Hematopoietic multipotent progenitor cell treated with erythropoietin and hydrocortisone succinate and interleukin-3 and kit ligand, for 15 days (in vitro differentiated cells): ENCODE measurements at regions not wholly inside any gene's neighbourhood (a gene's known extent, or its start where the extent isn't known, plus 50 kb on each side); places are given as distances from the start of the nearest gene placed in this dataset.
"Not testable (repeated sequence)": the region's sequence is repeated elsewhere in the genome, so short reads cannot be mapped to it uniquely, and the experiment has no call there.

Experiments
- DNase-seq: peaks from one replicate; pipeline ENCODE4 v3.0.0-alpha.2; 2015; ENCODE audit warnings: low spot score

- no peak for DNase-seq
Measured at GRCh38 chr6:6812427-6812826, 223.9 kb downstream of the LY86 start.

GRCh38 chr6:6815732-6816131 is 227.2 kb downstream of the LY86 start:
- DNase-seq, result no peak

GRCh38 chr6:6816716-6817115 is 228.2 kb downstream of the LY86 start:
- DNase-seq, result no peak

GRCh38 chr6:6818078-6818639 is 229.6 kb downstream of the LY86 start:
- DNase-seq, result no peak

- DNase-seq, result no peak
Measured at GRCh38 chr6:6820641-6821238, 232.2 kb downstream of the LY86 start.

GRCh38 chr6:6821639-6822261 is 233.2 kb downstream of the LY86 start:
- DNase-seq, result no peak

- DNase-seq, result no peak
Measured at GRCh38 chr6:6823030-6823429, 234.5 kb downstream of the LY86 start.

GRCh38 chr6:6823568-6824224 is 235.2 kb downstream of the LY86 start:
- no peak for DNase-seq

GRCh38 chr6:6824381-6824780 is 235.9 kb downstream of the LY86 start:
- no peak for DNase-seq

GRCh38 chr6:6825193-6825784 is 236.8 kb downstream of the LY86 start:
- DNase-seq, result no peak

- no peak for DNase-seq
Measured at GRCh38 chr6:6826095-6826901, 237.8 kb downstream of the LY86 start.

- no peak for DNase-seq
Measured at GRCh38 chr6:6826961-6827360, 238.4 kb downstream of the LY86 start.

GRCh38 chr6:6829872-6830685 is 241.6 kb downstream of the LY86 start:
- DNase-seq, result peak; percentile 57

- not testable (repeated sequence) for DNase-seq
Measured at GRCh38 chr6:6830686-6831063, 242.2 kb downstream of the LY86 start.

GRCh38 chr6:6832439-6832838 is 243.9 kb downstream of the LY86 start:
- DNase-seq, result no peak

- no peak for DNase-seq
Measured at GRCh38 chr6:6834356-6835222, 246.1 kb downstream of the LY86 start.

GRCh38 chr6:6835223-6835503 is 246.6 kb downstream of the LY86 start:
- DNase-seq, result no peak

GRCh38 chr6:6836609-6837406 is 248.3 kb downstream of the LY86 start:
- no peak for DNase-seq

GRCh38 chr6:6837541-6838080 is 249.1 kb downstream of the LY86 start:
- DNase-seq, result no peak
